ENCODE measurements at regions not wholly inside any gene's neighbourhood (a gene's known extent, or its start where the extent isn't known, plus 50 kb on each side); places are given as distances from the start of the nearest gene placed in this dataset.

- intact Hi-C loops (cut with micrococcal nuclease) = no loop called here
- no peak for TF ChIP-seq CTCF (IDR thresholded peaks at IDR 0.05; ENCODE audit: unreplicated experiment)
- H3K9me3 Mint-ChIP-seq (ENCODE audit: unreplicated experiment) = no peaks in the 10 kb centered on the region
- H3K4me1 Mint-ChIP-seq (ENCODE audit: insufficient read depth, unreplicated experiment) = no peaks in the 10 kb centered on the region
- H3K4me3 Mint-ChIP-seq (ENCODE audit: unreplicated experiment) = no peak overlapping the region
- no peaks in the 10 kb centered on the region for H3K36me3 Mint-ChIP-seq (ENCODE audit: insufficient read depth, unreplicated experiment)
- BruUV-seq (replicated peaks) = no TSS peak
- H3K27me3 Mint-ChIP-seq (ENCODE audit: insufficient read depth, unreplicated experiment) = no peaks in the 10 kb centered on the region
- CTCF ChIA-PET = no interaction called here
- H3K27ac Mint-ChIP-seq (ENCODE audit: low read depth, unreplicated experiment) = no peak overlapping the region
- POLR2A ChIA-PET = no interaction called here
- DNase-seq (ENCODE audit: unreplicated experiment) = no peak
These were observed 160.9 kb downstream of the QRSL1 start for GRCh38 chr6:106790149-106790770.

- intact Hi-C loops (cut with micrococcal nuclease) = no loop called here
- no peaks in the 10 kb centered on the region for H3K4me1 Mint-ChIP-seq (ENCODE audit: insufficient read depth, unreplicated experiment)
- no peaks in the 10 kb centered on the region for H3K36me3 Mint-ChIP-seq (ENCODE audit: insufficient read depth, unreplicated experiment)
- POLR2A ChIA-PET = no interaction called here
- BruUV-seq (replicated peaks) = no TSS peak
- no peak for DNase-seq (ENCODE audit: unreplicated experiment)
- CTCF ChIA-PET = no interaction called here
- no peaks in the 10 kb centered on the region for H3K27me3 Mint-ChIP-seq (ENCODE audit: insufficient read depth, unreplicated experiment)
- TF ChIP-seq CTCF (IDR thresholded peaks at IDR 0.05; ENCODE audit: unreplicated experiment) = no peak
- no peak overlapping the region for H3K27ac Mint-ChIP-seq (ENCODE audit: low read depth, unreplicated experiment)
- no peaks in the 10 kb centered on the region for H3K9me3 Mint-ChIP-seq (ENCODE audit: unreplicated experiment)
- no peak overlapping the region for H3K4me3 Mint-ChIP-seq (ENCODE audit: unreplicated experiment)
These were observed 160.2 kb downstream of the QRSL1 start for GRCh38 chr6:106789428-106790148.

- TF ChIP-seq CTCF (IDR thresholded peaks at IDR 0.05; ENCODE audit: unreplicated experiment) = no peak
- POLR2A ChIA-PET = no interaction called here
These were observed 159.4 kb downstream of the QRSL1 start for GRCh38 chr6:106788761-106789160.

GRCh38 chr6:106787327-106788196 is 158.2 kb downstream of the QRSL1 start:
- Mint-ChIP-seq H3K9me3 (ENCODE audit: unreplicated experiment) (no peaks in the 10 kb centered on the region), H3K4me3 (ENCODE audit: unreplicated experiment) (no peak overlapping the region), H3K27ac (ENCODE audit: low read depth, unreplicated experiment) (no peak overlapping the region), H3K4me1 (ENCODE audit: insufficient read depth, unreplicated experiment) (peaks cover 14% of the 10 kb centered on the region), H3K36me3 (ENCODE audit: insufficient read depth, unreplicated experiment) (no peaks in the 10 kb centered on the region), H3K27me3 (ENCODE audit: insufficient read depth, unreplicated experiment) (no peaks in the 10 kb centered on the region)
- TF ChIP-seq CTCF (IDR thresholded peaks at IDR 0.05; ENCODE audit: unreplicated experiment) = no peak
- intact Hi-C loops (cut with micrococcal nuclease) = no loop called here
- CTCF ChIA-PET = no interaction called here
- no peak for DNase-seq (ENCODE audit: unreplicated experiment)
- BruUV-seq (replicated peaks) = no TSS peak
- POLR2A ChIA-PET = interaction anchor here (0.6 kb wide), 1 partner anchor 19 kb away, joined by 4 read pairs; no protein-coding TSS in a partner anchor

More at GRCh38 chr6:106788761-106789160, 159.4 kb downstream of the QRSL1 start:
- DNase-seq (ENCODE audit: unreplicated experiment) = no peak
- H3K9me3 Mint-ChIP-seq (ENCODE audit: unreplicated experiment) = no peaks in the 10 kb centered on the region
- intact Hi-C loops (cut with micrococcal nuclease) = no loop called here
- H3K27ac Mint-ChIP-seq (ENCODE audit: low read depth, unreplicated experiment) = no peak overlapping the region
- H3K4me1 Mint-ChIP-seq (ENCODE audit: insufficient read depth, unreplicated experiment) = peaks cover 5% of the 10 kb centered on the region
- no TSS peak for BruUV-seq (replicated peaks)
- CTCF ChIA-PET = no interaction called here
- no peaks in the 10 kb centered on the region for H3K27me3 Mint-ChIP-seq (ENCODE audit: insufficient read depth, unreplicated experiment)
- H3K4me3 Mint-ChIP-seq (ENCODE audit: unreplicated experiment) = no peak overlapping the region
- no peaks in the 10 kb centered on the region for H3K36me3 Mint-ChIP-seq (ENCODE audit: insufficient read depth, unreplicated experiment)

All from MCF 10A (cell line).